Aorta (tissue), 5 donors: ENCODE measurements at regions not wholly inside any gene's neighbourhood (a gene's known extent, or its start where the extent isn't known, plus 50 kb on each side); places are given as distances from the start of the nearest gene placed in this dataset.

Experiments
- ATAC-seq: fragments of 200-7000 bp; cut with Tn5 transposase; one replicate; pipeline ENCODE4 v1.9.1; 2022; ENCODE audit warnings: moderate library complexity; ENCODE audit not compliant: low FRiP score
- DNase-seq, 2 donors: peaks; one replicate each; pipeline ENCODE4 v3.0.0-alpha.2; 2020
- H3K27ac ChIP-seq, 2 donors: one replicate each; pipeline ENCODE4 v1.5.1; 2013; ENCODE audit warnings: low read length in 2 of 2, mild to moderate bottlenecking in 2 of 2, moderate library complexity in 2 of 2, control low read depth in 1 of 2, inconsistent platforms in 1 of 2, low read depth in 1 of 2
- H3K27me3 ChIP-seq, 2 donors: one replicate each; pipeline ENCODE4 v1.6.1; 2013; ENCODE audit warnings: control low read depth in 1 of 2, low read length in 1 of 2, mild to moderate bottlenecking in 1 of 2, moderate library complexity in 1 of 2; ENCODE audit not compliant: insufficient read depth in 2 of 2, control insufficient read depth in 1 of 2
- H3K36me3 ChIP-seq, 2 donors: one replicate each; pipeline ENCODE4 v1.6.1; 2013; ENCODE audit warnings: control low read depth in 1 of 2, low read length in 1 of 2, mild to moderate bottlenecking in 1 of 2; ENCODE audit not compliant: insufficient read depth in 2 of 2, control insufficient read depth in 1 of 2
- H3K4me1 ChIP-seq, 2 donors: one replicate each; pipeline ENCODE4 v1.6.1; 2013; ENCODE audit warnings: low read length in 2 of 2, control low read depth in 1 of 2, mild to moderate bottlenecking in 1 of 2, moderate library complexity in 1 of 2; ENCODE audit not compliant: insufficient read depth in 2 of 2, control insufficient read depth in 1 of 2
- H3K4me3 ChIP-seq, 2 donors: one replicate each; pipeline ENCODE4 v1.5.1; 2013; ENCODE audit warnings: low read length in 2 of 2, control low read depth in 1 of 2, mild to moderate bottlenecking in 1 of 2
- H3K9me3 ChIP-seq: one replicate; pipeline ENCODE4 v1.6.1; 2013; ENCODE audit warnings: mild to moderate bottlenecking, low read length; ENCODE audit not compliant: control insufficient read depth
- WGBS, 2 donors: extraction: QIAGEN DNeasy Blood & Tissue Kit; methylation state at CpG; one replicate each; pipeline ENCODE4 v1.1.7; 2013; 5-methylcytosine and 5-hydroxymethylcytosine counted together
- intact Hi-C, 2 donors: fragments of 100-400 bp; cut with DNase I; formaldehyde crosslinking; loops; one replicate each; pipeline versions ENCODE4 v1.14.2 to v1.15.0; 2022
- donor health status: healthy with polysubstance abuse.
- donor health status: Bipolar disorder and iron deficiency.
- donor health status: DM: no; HTN: no; CAD: no.
- donor health status: DM: no; HTN: no; CAD: no.
- donor health status: DM: yes; HTN: yes; CAD: no.

- Histone ChIP-seq H3K36me3 (no peaks in the 10 kb centered on the region), H3K4me1 (no peaks in the 10 kb centered on the region), H3K9me3 (no peaks in the 10 kb centered on the region), H3K4me3 (no peak overlapping the region), H3K27me3 (no peaks in the 10 kb centered on the region), H3K27ac (no peak overlapping the region)
- intact Hi-C loops, result no loop called here
- 84 to 86% methylated on average over 12 of the region's 12 CpGs for WGBS, 2 donors
- ATAC-seq, result no peak
- no peak for DNase-seq
These were observed 143.7 kb upstream of the RUNX3 start for GRCh38 chr1:25073640-25074270.

- no peak overlapping the region for H3K27ac ChIP-seq
- H3K9me3 ChIP-seq, result no peaks in the 10 kb centered on the region
- H3K4me3 ChIP-seq, result no peak overlapping the region
- intact Hi-C loops, result no loop called here
- no peaks in the 10 kb centered on the region for H3K36me3 ChIP-seq
- no peaks in the 10 kb centered on the region for H3K27me3 ChIP-seq
- no peaks in the 10 kb centered on the region for H3K4me1 ChIP-seq
- ATAC-seq (no peak), DNase-seq (peak in 1 of 2 donors; percentile 42)
- WGBS, 2 donors, result 81 to 84% methylated on average over 5 of the region's 5 CpGs
These were observed 142.4 kb upstream of the RUNX3 start for GRCh38 chr1:25072461-25072860.

- Histone ChIP-seq H3K27ac (no peak overlapping the region), H3K36me3 (no peaks in the 10 kb centered on the region), H3K4me1 (no peaks in the 10 kb centered on the region), H3K9me3 (no peaks in the 10 kb centered on the region), H3K4me3 (no peak overlapping the region), H3K27me3 (no peaks in the 10 kb centered on the region)
- 94 to 95% methylated on average over 4 of the region's 4 CpGs for WGBS, 2 donors
- peak; percentile 17 to 39 for DNase-seq
- ATAC-seq, result no peak
- intact Hi-C loops, result no loop called here
These were observed 138.8 kb upstream of the RUNX3 start for GRCh38 chr1:25068829-25069228.

- no peaks in the 10 kb centered on the region for H3K36me3 ChIP-seq
- DNase-seq (peak; percentile 21 to 30), ATAC-seq (no peak)
- no peaks in the 10 kb centered on the region for H3K4me1 ChIP-seq
- intact Hi-C loops, result no loop called here
- no peaks in the 10 kb centered on the region for H3K27me3 ChIP-seq
- no peak overlapping the region for H3K4me3 ChIP-seq
- no peak overlapping the region for H3K27ac ChIP-seq
- WGBS, 2 donors, result 93 to 97% methylated on average over 6 of the region's 6 CpGs
- H3K9me3 ChIP-seq, result no peaks in the 10 kb centered on the region
These were observed 138.2 kb upstream of the RUNX3 start for GRCh38 chr1:25068316-25068715.

GRCh38 chr1:25067518-25068251 lies 137.6 kb upstream of the RUNX3 start:
- Histone ChIP-seq H3K9me3 (no peaks in the 10 kb centered on the region), H3K4me3 (no peak overlapping the region), H3K27me3 (no peaks in the 10 kb centered on the region), H3K36me3 (no peaks in the 10 kb centered on the region), H3K4me1 (no peaks in the 10 kb centered on the region), H3K27ac (no peak overlapping the region)
- 95% methylated on average over 9 of the region's 9 CpGs for WGBS, 2 donors
- intact Hi-C loops, result no loop called here
- no peak for ATAC-seq
- peak; percentile 17 to 44 for DNase-seq

- H3K36me3 ChIP-seq, result no peaks in the 10 kb centered on the region
- ATAC-seq, result no peak
- intact Hi-C loops, result no loop called here
- WGBS, 2 donors, result 74% methylated on average over 11 to 12 of the region's 12 CpGs
- H3K4me1 ChIP-seq, result no peaks in the 10 kb centered on the region
- no peaks in the 10 kb centered on the region for H3K9me3 ChIP-seq
- no peaks in the 10 kb centered on the region for H3K27me3 ChIP-seq
- H3K4me3 ChIP-seq, result no peak overlapping the region
- no peak overlapping the region for H3K27ac ChIP-seq
- DNase-seq, result peak; percentile 27 to 37
These were observed 136.8 kb upstream of the RUNX3 start for GRCh38 chr1:25066731-25067517.

GRCh38 chr1:25066256-25066655 lies 136.2 kb upstream of the RUNX3 start:
- H3K4me1 ChIP-seq, result no peaks in the 10 kb centered on the region
- ATAC-seq (no peak), DNase-seq (peak in 1 of 2 donors; percentile 61)
- H3K4me3 ChIP-seq, result no peak overlapping the region
- H3K27ac ChIP-seq, result no peak overlapping the region
- no peaks in the 10 kb centered on the region for H3K36me3 ChIP-seq
- no peaks in the 10 kb centered on the region for H3K9me3 ChIP-seq
- intact Hi-C loops, result no loop called here
- 4 to 9% methylated on average over 8 of the region's 8 CpGs for WGBS, 2 donors
- H3K27me3 ChIP-seq, result no peaks in the 10 kb centered on the region

- intact Hi-C loops, result no loop called here
- WGBS, 2 donors, result 22 to 27% methylated on average over 18 of the region's 18 CpGs
- Histone ChIP-seq H3K4me1 (no peaks in the 10 kb centered on the region), H3K36me3 (no peaks in the 10 kb centered on the region), H3K9me3 (no peaks in the 10 kb centered on the region), H3K27me3 (no peaks in the 10 kb centered on the region), H3K27ac (no peak overlapping the region), H3K4me3 (no peak overlapping the region)
- ATAC-seq (no peak), DNase-seq (peak in 1 of 2 donors; percentile 61)
These were observed 135.7 kb upstream of the RUNX3 start for GRCh38 chr1:25065795-25066238.
